ENCODE measurements at regions not wholly inside any gene's neighbourhood (a gene's known extent, or its start where the extent isn't known, plus 50 kb on each side); places are given as distances from the start of the nearest gene placed in this dataset.
A peak's percentile ranks its signal among the peaks of the same experiment; 100 is the strongest.

DNA sequence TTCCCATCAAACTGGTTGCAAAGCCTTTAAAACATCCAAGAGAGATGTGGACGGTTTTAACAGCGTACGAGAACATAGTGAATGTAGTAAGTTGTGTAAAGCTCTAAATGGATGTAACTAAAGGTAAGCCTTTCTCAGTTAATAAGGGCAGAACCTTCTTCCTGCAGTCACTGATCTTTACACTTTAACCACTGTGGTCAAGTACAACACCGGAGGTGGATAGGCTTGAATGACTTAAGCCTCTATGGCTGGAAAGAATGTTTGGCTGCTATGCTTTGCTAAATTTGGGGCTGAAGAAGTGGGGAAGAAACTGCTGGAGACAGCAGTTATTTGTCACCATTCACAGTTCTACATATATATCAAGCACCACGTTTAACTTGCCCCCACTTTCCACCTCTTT, 285.1 kb upstream of the FMR1 start:
- DNase-seq (no peak), ATAC-seq (no peak)
- no peaks in the 10 kb centered on the region for H3K27me3 Mint-ChIP-seq (ENCODE audit: low read depth)
- no peaks in the 10 kb centered on the region for H3K4me1 Mint-ChIP-seq (ENCODE audit: low read depth)
- H3K36me3 Mint-ChIP-seq (ENCODE audit: insufficient read depth), result no peaks in the 10 kb centered on the region
- no peak overlapping the region for H3K4me3 Mint-ChIP-seq
- no peaks in the 10 kb centered on the region for H3K9me3 Mint-ChIP-seq

DNA sequence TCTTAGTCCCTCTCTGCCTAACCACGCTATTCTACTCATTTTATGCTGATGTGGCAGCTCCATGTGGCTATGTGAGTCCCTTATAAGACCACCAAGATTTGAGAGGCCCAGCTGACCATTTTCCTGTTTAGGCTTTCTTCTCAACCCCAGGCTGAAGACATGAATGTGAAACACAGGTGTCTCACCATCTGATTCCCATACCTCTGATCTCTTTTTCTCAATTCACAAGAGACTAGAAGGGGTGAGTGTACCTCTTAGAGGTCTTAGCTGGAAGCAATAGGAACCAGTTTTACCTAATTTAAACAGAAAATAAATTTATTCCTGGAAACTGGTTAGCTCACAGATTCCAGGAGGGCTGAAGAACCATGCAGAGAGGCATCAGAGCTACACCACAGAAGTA, 276.5 kb upstream of the FMR1 start:
- H3K36me3 Mint-ChIP-seq (ENCODE audit: insufficient read depth), result no peaks in the 10 kb centered on the region
- DNase-seq (no peak), ATAC-seq (no peak)
- no peaks in the 10 kb centered on the region for H3K9me3 Mint-ChIP-seq
- no peaks in the 10 kb centered on the region for H3K4me1 Mint-ChIP-seq (ENCODE audit: low read depth)
- no peaks in the 10 kb centered on the region for H3K27me3 Mint-ChIP-seq (ENCODE audit: low read depth)
- no peak overlapping the region for H3K4me3 Mint-ChIP-seq

GRCh38 chrX:147637190-147637589, 274.5 kb upstream of the FMR1 start:
- no peak for DNase-seq
- H3K27me3 Mint-ChIP-seq (ENCODE audit: low read depth), result no peaks in the 10 kb centered on the region

DNA sequence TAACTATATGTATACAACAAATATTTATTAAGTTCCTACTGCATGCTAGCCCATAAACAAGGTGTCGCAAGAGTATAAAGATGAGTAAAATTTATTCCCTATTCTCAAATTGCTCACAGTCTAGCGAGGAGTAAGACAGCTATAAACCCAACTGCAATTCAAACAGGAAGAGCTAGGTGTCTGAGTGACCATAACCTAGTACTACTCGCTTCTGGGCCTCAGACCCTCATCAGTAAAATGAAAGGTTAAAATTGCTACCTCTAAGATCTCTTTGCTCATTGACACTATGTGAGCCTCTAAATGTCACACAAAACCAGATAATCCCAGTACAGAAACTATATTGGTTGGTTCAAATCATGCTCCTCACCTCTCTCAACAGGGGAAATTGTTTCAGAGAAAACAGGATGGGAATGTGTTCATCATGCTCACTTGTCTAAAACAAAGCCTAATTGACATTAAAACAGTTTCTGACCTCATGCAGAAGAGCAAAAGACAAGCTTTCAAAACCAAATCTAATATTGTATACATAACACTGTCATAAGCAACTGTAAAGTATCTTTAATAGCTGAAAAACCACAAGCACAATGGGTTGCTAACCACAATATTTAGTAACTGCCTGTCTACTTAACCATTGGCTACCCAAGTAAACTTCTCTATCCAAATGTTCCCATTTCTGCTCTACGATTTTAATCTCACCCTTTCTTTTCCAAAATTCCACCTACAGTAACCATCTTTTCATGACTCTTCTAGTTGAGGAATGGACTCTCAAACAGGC, 264.6 kb upstream of the FMR1 start:
- Mint-ChIP-seq H3K36me3 (ENCODE audit: insufficient read depth) (no peaks in the 10 kb centered on the region), H3K9me3 (no peaks in the 10 kb centered on the region), H3K4me3 (no peak overlapping the region), H3K4me1 (ENCODE audit: low read depth) (no peaks in the 10 kb centered on the region), H3K27me3 (ENCODE audit: low read depth) (no peaks in the 10 kb centered on the region)
- no peak for ATAC-seq
- no peak for DNase-seq

More at GRCh38 chrX:147637190-147637589, 274.5 kb upstream of the FMR1 start:
- Mint-ChIP-seq H3K4me1 (ENCODE audit: low read depth) (no peaks in the 10 kb centered on the region), H3K36me3 (ENCODE audit: insufficient read depth) (no peaks in the 10 kb centered on the region), H3K4me3 (no peak overlapping the region), H3K9me3 (no peaks in the 10 kb centered on the region)
- no peak for ATAC-seq

- no peaks in the 10 kb centered on the region for H3K4me1 Mint-ChIP-seq (ENCODE audit: low read depth)
- no peaks in the 10 kb centered on the region for H3K36me3 Mint-ChIP-seq (ENCODE audit: insufficient read depth)
- DNase-seq (no peak), ATAC-seq (no peak)
- H3K27me3 Mint-ChIP-seq (ENCODE audit: low read depth), result peaks cover 2% of the 10 kb centered on the region
- no peaks in the 10 kb centered on the region for H3K9me3 Mint-ChIP-seq
- H3K4me3 Mint-ChIP-seq, result no peak overlapping the region
Observed at GRCh38 chrX:147675819-147676218, 235.9 kb upstream of the FMR1 start.

DNA sequence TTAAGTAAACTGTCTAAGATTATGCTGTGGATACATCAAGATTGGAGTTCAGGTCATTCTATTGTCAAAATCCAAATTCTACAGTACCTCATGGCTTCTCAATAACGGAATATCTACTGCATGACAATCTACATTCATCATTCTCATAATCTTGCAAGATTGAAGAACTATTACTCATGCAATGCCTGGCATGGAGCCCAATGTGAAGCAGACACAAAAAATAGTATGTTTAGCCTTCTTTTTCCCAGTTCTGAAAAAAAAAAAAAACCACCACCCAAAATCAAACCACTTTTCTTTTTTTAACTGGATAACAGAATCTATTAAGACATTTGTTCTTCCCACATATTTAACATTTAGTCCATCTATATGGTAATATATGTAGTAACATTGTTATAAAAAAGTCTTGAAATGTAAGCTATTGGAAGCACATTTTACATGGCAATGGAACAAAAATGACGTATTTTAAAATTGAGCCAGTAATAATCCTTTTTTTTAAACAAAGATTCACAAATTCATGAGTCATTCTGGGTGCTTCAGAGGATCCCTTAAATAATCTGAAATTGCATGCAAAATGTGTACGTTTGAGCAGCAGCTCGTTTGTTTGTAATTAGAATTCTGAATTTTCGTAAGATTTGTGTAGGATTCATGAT, 232.2 kb upstream of the FMR1 start:
- Mint-ChIP-seq H3K4me3 (no peak overlapping the region), H3K4me1 (ENCODE audit: low read depth) (no peaks in the 10 kb centered on the region), H3K9me3 (no peaks in the 10 kb centered on the region), H3K36me3 (ENCODE audit: insufficient read depth) (no peaks in the 10 kb centered on the region), H3K27me3 (ENCODE audit: low read depth) (peaks cover 2% of the 10 kb centered on the region)
- ATAC-seq (no peak), DNase-seq (no peak)

DNA sequence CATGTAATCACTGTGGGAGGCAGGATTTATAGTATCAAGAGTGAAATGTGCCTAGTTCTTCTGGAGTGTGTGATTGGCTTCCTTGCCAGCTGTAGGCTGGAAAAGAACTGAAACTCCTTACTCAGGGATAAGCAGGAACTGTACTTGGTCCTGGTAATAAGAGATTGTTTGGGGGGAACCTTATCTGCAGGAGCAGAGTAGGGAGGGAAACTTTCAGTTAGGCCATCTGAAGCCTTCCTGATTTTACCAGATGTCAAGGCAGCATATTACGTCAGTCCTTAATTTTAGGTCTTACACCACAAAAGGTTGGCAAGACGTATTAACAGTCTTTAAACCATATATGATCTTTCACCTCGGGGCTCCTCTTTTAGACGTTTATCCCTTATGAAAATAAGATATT, 231.5 kb upstream of the FMR1 start:
- H3K36me3 Mint-ChIP-seq (ENCODE audit: insufficient read depth), result no peaks in the 10 kb centered on the region
- ATAC-seq (no peak), DNase-seq (no peak)
- peaks cover under 1% of the 10 kb centered on the region for H3K27me3 Mint-ChIP-seq (ENCODE audit: low read depth)
- no peak overlapping the region for H3K4me3 Mint-ChIP-seq
- no peaks in the 10 kb centered on the region for H3K9me3 Mint-ChIP-seq
- no peaks in the 10 kb centered on the region for H3K4me1 Mint-ChIP-seq (ENCODE audit: low read depth)

DNA sequence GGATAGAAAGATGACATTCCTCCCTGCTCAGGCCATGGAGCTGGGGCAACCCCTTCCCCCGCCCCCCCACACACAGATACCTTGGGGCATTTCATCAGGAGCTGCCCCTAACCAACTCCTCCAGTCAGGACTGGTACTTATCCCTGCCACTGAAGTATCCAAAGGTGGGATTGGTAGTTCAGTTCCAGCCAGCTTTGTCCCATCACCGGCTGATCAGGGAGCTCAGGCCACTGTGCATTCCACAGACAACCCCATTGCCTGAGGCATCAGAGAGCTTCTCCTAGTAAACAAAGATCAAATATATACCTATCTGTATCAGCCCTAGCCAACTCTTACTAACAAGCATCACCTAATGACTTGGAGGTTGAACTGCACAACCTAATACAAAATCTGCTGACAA, 218.2 kb upstream of the FMR1 start:
- ATAC-seq, result no peak
- Mint-ChIP-seq H3K9me3 (no peaks in the 10 kb centered on the region), H3K4me3 (no peak overlapping the region)

DNA sequence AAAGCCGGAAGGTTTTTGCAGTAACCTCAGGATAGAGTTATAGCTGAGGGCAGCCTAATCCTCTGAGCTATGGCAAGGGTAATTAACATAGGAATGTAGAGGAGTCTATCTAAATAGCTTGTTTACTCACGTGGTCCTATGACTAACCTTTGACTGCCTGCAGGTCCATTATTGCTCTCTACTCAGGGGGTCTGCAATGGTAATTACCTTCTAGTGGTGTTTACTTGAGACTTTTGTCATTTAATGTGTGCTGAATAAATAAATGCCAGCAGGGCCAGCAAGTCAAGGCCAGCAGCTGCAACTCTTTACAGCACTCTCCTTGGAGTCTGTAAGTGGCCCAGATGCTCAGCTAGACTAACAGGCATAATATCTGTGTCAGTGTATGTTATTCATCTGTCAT, 212.7 kb upstream of the FMR1 start:
- ATAC-seq (no peak), DNase-seq (no peak)
- no peaks in the 10 kb centered on the region for H3K4me1 Mint-ChIP-seq (ENCODE audit: low read depth)
- no peaks in the 10 kb centered on the region for H3K9me3 Mint-ChIP-seq
- no peak overlapping the region for H3K4me3 Mint-ChIP-seq
- no peaks in the 10 kb centered on the region for H3K36me3 Mint-ChIP-seq (ENCODE audit: insufficient read depth)
- H3K27me3 Mint-ChIP-seq (ENCODE audit: low read depth), result no peaks in the 10 kb centered on the region

More for the DNA sequence above, 218.2 kb upstream of the FMR1 start:
- no peak for DNase-seq
- H3K4me1 Mint-ChIP-seq (ENCODE audit: low read depth), result no peaks in the 10 kb centered on the region
- H3K36me3 Mint-ChIP-seq (ENCODE audit: insufficient read depth), result no peaks in the 10 kb centered on the region
- H3K27me3 Mint-ChIP-seq (ENCODE audit: low read depth), result no peaks in the 10 kb centered on the region

- DNase-seq, result no peak
- H3K36me3 Mint-ChIP-seq (ENCODE audit: insufficient read depth), result no peaks in the 10 kb centered on the region
- H3K9me3 Mint-ChIP-seq, result no peaks in the 10 kb centered on the region
- ATAC-seq, result no peak
- H3K4me1 Mint-ChIP-seq (ENCODE audit: low read depth), result no peaks in the 10 kb centered on the region
- H3K27me3 Mint-ChIP-seq (ENCODE audit: low read depth), result no peaks in the 10 kb centered on the region
- no peak overlapping the region for H3K4me3 Mint-ChIP-seq
Observed at GRCh38 chrX:147710301-147710700, 201.4 kb upstream of the FMR1 start.

DNA sequence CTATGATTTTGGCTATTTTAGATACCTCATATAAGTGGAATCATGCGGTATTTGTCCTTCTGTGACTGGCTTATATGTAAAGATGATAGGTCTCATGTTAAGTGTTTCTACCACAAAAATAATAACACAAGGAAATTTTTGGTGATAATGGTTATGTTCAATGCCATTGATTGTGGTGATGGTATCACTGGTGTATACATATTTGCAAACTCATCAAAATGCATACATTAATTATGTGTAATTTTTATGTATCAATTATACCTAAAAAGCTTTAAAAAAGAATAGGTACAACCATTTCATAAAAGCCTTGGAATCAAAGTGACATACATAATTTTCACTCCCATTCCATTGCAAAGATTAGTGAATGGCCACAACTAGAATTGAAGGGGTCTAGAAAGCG, 178.3 kb upstream of the FMR1 start:
- Mint-ChIP-seq H3K4me1 (ENCODE audit: low read depth) (peaks cover 7% of the 10 kb centered on the region), H3K4me3 (no peak overlapping the region), H3K36me3 (ENCODE audit: insufficient read depth) (no peaks in the 10 kb centered on the region), H3K27me3 (ENCODE audit: low read depth) (no peaks in the 10 kb centered on the region), H3K9me3 (no peaks in the 10 kb centered on the region)
- ATAC-seq, result no peak
- no peak for DNase-seq

- Mint-ChIP-seq H3K9me3 (no peaks in the 10 kb centered on the region), H3K4me3 (no peak overlapping the region), H3K27me3 (ENCODE audit: low read depth) (no peaks in the 10 kb centered on the region), H3K36me3 (ENCODE audit: insufficient read depth) (no peaks in the 10 kb centered on the region), H3K4me1 (ENCODE audit: low read depth) (peaks cover 9% of the 10 kb centered on the region)
- ATAC-seq, result no peak
- no peak for DNase-seq
Observed at GRCh38 chrX:147735364-147735763, 176.4 kb upstream of the FMR1 start.

DNA sequence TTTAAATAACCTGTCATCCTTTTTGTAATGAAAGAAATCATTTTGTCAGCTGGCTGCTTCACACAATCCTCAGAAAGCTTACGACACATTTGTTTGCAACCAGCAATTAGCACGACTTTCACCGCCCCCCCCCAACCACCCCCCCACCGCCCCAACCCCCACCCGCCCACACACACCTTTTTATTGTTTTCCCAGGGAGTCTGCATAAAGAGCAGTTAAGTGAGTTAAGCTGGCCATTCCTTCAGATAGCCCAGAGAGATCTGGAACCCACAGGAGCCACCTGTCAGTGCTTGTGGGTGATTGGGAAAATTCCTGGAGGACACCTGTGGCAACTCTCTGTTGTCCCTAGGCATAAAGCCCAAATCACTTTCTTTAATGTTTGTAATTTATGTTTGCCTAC, 175.7 kb upstream of the FMR1 start:
- Mint-ChIP-seq H3K4me3 (no peak overlapping the region), H3K9me3 (no peaks in the 10 kb centered on the region), H3K4me1 (ENCODE audit: low read depth) (peaks cover 9% of the 10 kb centered on the region), H3K36me3 (ENCODE audit: insufficient read depth) (no peaks in the 10 kb centered on the region), H3K27me3 (ENCODE audit: low read depth) (no peaks in the 10 kb centered on the region)
- DNase-seq, result no peak
- ATAC-seq, result no peak

DNA sequence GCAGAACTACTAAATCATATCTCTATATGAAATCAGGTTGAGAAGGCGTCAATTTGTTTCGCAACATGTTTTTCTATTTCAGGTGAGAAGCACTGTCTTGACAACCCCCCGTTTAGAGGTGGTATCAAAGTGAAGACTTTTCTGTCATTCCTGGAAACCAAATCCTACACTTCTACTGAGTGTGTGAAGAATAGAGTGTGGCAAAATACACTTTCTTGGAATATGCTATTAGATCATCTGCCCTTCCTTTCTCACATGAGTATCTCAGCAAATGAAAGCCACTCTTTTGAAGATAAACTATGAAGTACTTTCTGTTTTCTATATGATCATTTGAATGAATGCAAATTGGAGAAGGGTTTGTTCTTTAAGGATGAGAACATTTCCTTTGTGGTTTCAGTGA, 174.0 kb upstream of the FMR1 start:
- Mint-ChIP-seq H3K9me3 (no peaks in the 10 kb centered on the region), H3K4me3 (no peak overlapping the region), H3K4me1 (ENCODE audit: low read depth) (peaks cover 9% of the 10 kb centered on the region), H3K36me3 (ENCODE audit: insufficient read depth) (no peaks in the 10 kb centered on the region), H3K27me3 (ENCODE audit: low read depth) (no peaks in the 10 kb centered on the region)
- ATAC-seq (peak; percentile 10 to 48), DNase-seq (no peak)

DNA sequence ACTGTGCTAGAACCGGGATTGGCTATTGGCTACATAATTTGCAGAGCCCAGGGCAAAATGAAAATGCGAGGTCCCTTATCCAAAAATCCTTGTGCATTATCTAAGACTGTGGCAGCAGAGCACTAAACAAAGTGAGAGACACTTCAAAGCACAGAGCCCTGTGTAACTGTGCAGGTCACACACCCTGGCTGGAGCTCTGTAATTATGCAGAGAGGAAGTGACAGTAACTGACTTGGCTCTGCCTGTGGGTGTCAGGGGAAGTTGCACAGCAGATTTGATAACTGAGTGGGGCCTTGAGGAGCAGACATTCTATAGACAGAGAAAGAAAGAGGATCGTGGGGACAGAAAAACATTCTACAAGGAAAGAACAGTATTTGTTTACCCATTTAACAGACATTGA, 173.5 kb upstream of the FMR1 start:
- DNase-seq (no peak), ATAC-seq (peak; percentile 46 to 62)
- no peaks in the 10 kb centered on the region for H3K9me3 Mint-ChIP-seq
- no peaks in the 10 kb centered on the region for H3K27me3 Mint-ChIP-seq (ENCODE audit: low read depth)
- no peaks in the 10 kb centered on the region for H3K36me3 Mint-ChIP-seq (ENCODE audit: insufficient read depth)
- H3K4me1 Mint-ChIP-seq (ENCODE audit: low read depth), result peaks cover 9% of the 10 kb centered on the region
- no peak overlapping the region for H3K4me3 Mint-ChIP-seq
